HEK293 (cell line): ENCODE measurements at regions not wholly inside any gene's neighbourhood (a gene's known extent, or its start where the extent isn't known, plus 50 kb on each side); places are given as distances from the start of the nearest gene placed in this dataset.

Experiments used
- CTCF ChIA-PET: fragments of 350-600 bp; formaldehyde crosslinking; extraction: SDS; loops from one replicate; lab custom pipeline; 2021; ENCODE audit warnings: antibody characterized with exemption; lab: Yijun Ruan, JAX
- POLR2A ChIA-PET: fragments of 300-600 bp; formaldehyde crosslinking; extraction: SDS; loops from one replicate; lab custom pipeline; 2020; ENCODE audit warnings: antibody characterized with exemption, inconsistent platforms; lab: Yijun Ruan, JAX
- H3K27ac ChIP-seq: fragments of 200-500 bp; sonication (Bioruptor generic); 2 replicates; pipeline ENCODE4 v1.5.1; 2014; ENCODE audit warnings: low read depth, low read length, control low read depth, inconsistent platforms; ENCODE audit errors: extremely low read depth
- H3K36me3 ChIP-seq, 2 experiments: fragments of 200-500 bp in 1 of 2; sonication (Bioruptor generic) in 1 of 2; 1 replicate in 1 of 2; 2 replicates in 1 of 2; pipeline ENCODE4 v1.5.1; 2014 to 2017; ENCODE audit warnings: inconsistent platforms in 2 of 2, low read length in 2 of 2; ENCODE audit not compliant: control insufficient read depth in 2 of 2, insufficient read depth in 1 of 2
- H3K4me1 ChIP-seq: fragments of 200-500 bp; sonication (Bioruptor generic); 2 replicates; pipeline ENCODE4 v1.5.1; 2014; ENCODE audit warnings: mild to moderate bottlenecking, low read length, inconsistent platforms; ENCODE audit not compliant: control insufficient read depth, insufficient read depth
- H3K4me3 ChIP-seq: 2 replicates; pipeline ENCODE4 v1.5.1; 2011; ENCODE audit warnings: low read depth, mild to moderate bottlenecking, control low read depth, low read length, moderate library complexity
- H3K9me3 ChIP-seq: fragments of 200-500 bp; sonication (Bioruptor generic); 2 replicates; pipeline ENCODE4 v1.5.1; 2014; ENCODE audit warnings: low read depth, low read length, inconsistent platforms; ENCODE audit not compliant: control insufficient read depth, insufficient read depth
- FEZF1 ChIP-seq: fragments of 450-650 bp; formaldehyde crosslinking; IDR thresholded peaks from 2 replicates; pipeline ENCODE4 v1.5.1; 2016; ENCODE audit warnings: missing biosample characterization, missing genetic modification characterization
- HOXD13 ChIP-seq: sonication (generic); formaldehyde crosslinking; IDR thresholded peaks from 2 replicates; pipeline ENCODE4 v1.8.0; 2022; ENCODE audit warnings: missing genetic modification reagents, borderline replicate concordance
- KLF1 ChIP-seq: fragments of 450-650 bp; formaldehyde crosslinking; IDR thresholded peaks from 2 replicates; pipeline ENCODE4 v1.5.1; 2016; ENCODE audit warnings: missing biosample characterization, missing genetic modification characterization
- KLF8 ChIP-seq: fragments of 450-650 bp; formaldehyde crosslinking; IDR thresholded peaks from 2 replicates; pipeline ENCODE4 v1.5.1; 2016; ENCODE audit warnings: missing biosample characterization, missing genetic modification characterization
- SCRT2 ChIP-seq: fragments of 450-650 bp; formaldehyde crosslinking; IDR thresholded peaks from 2 replicates; pipeline ENCODE4 v1.5.1; 2016; ENCODE audit warnings: missing biosample characterization, missing genetic modification characterization
- SETDB1 ChIP-seq: IDR thresholded peaks from one replicate; pipeline ENCODE4 v1.6.1; 2017; ENCODE audit warnings: mild to moderate bottlenecking, low read length, moderate library complexity, mixed read lengths; ENCODE audit not compliant: insufficient read length
- ZBTB17 ChIP-seq: fragments of 450-650 bp; formaldehyde crosslinking; IDR thresholded peaks from 2 replicates; pipeline ENCODE4 v1.5.1; 2016; ENCODE audit warnings: missing biosample characterization, missing genetic modification characterization
- ZEB2 ChIP-seq: fragments of 450-650 bp; formaldehyde crosslinking; IDR thresholded peaks from 2 replicates; pipeline ENCODE4 v1.5.1; 2016; ENCODE audit warnings: missing biosample characterization, missing genetic modification characterization
- ZNF10 ChIP-seq: fragments of 450-650 bp; formaldehyde crosslinking; IDR thresholded peaks from 2 replicates; pipeline ENCODE4 v1.5.1; 2017; ENCODE audit warnings: missing biosample characterization, missing genetic modification characterization
- ZNF157 ChIP-seq: fragments of 450-650 bp; formaldehyde crosslinking; IDR thresholded peaks from 2 replicates; pipeline ENCODE4 v1.5.1; 2016; ENCODE audit warnings: missing biosample characterization, missing genetic modification characterization
- ZNF175 ChIP-seq: fragments of 450-650 bp; formaldehyde crosslinking; IDR thresholded peaks from 2 replicates; pipeline ENCODE4 v1.5.1; 2016; ENCODE audit warnings: missing biosample characterization, missing genetic modification characterization
- ZNF221 ChIP-seq: fragments of 450-650 bp; formaldehyde crosslinking; IDR thresholded peaks from 2 replicates; pipeline ENCODE4 v1.5.1; 2017; ENCODE audit warnings: missing biosample characterization, missing genetic modification characterization, borderline replicate concordance
- ZNF324 ChIP-seq: fragments of 450-650 bp; formaldehyde crosslinking; IDR thresholded peaks from 2 replicates; pipeline ENCODE4 v1.5.1; 2016; ENCODE audit warnings: missing biosample characterization, missing genetic modification characterization
- ZNF404 ChIP-seq: fragments of 450-650 bp; formaldehyde crosslinking; IDR thresholded peaks from 2 replicates; pipeline ENCODE4 v1.5.1; 2017; ENCODE audit warnings: missing biosample characterization, missing genetic modification characterization
- ZNF514 ChIP-seq: fragments of 450-650 bp; formaldehyde crosslinking; IDR thresholded peaks from 2 replicates; pipeline ENCODE4 v1.5.1; 2016; ENCODE audit warnings: missing biosample characterization, missing genetic modification characterization
- ZNF571 ChIP-seq: fragments of 450-650 bp; formaldehyde crosslinking; IDR thresholded peaks from 2 replicates; pipeline ENCODE4 v1.5.0; 2017; ENCODE audit warnings: missing biosample characterization, missing genetic modification characterization
- ZNF768 ChIP-seq: fragments of 450-650 bp; formaldehyde crosslinking; IDR thresholded peaks from 2 replicates; pipeline ENCODE4 v1.5.1; 2018; ENCODE audit warnings: missing biosample characterization, mild to moderate bottlenecking, missing genetic modification characterization
- ZNF777 ChIP-seq: fragments of 450-650 bp; formaldehyde crosslinking; IDR thresholded peaks from 2 replicates; pipeline ENCODE4 v1.5.1; 2017; ENCODE audit warnings: missing biosample characterization, missing genetic modification characterization, borderline replicate concordance
- ZNF792 ChIP-seq: fragments of 450-650 bp; formaldehyde crosslinking; IDR thresholded peaks from 2 replicates; pipeline ENCODE4 v1.5.1; 2016; ENCODE audit warnings: missing biosample characterization, missing genetic modification characterization
- ZNF843 ChIP-seq: fragments of 450-650 bp; formaldehyde crosslinking; IDR thresholded peaks from 2 replicates; pipeline ENCODE4 v1.5.1; 2016; ENCODE audit warnings: missing biosample characterization, missing genetic modification characterization
- TF ChIP-seq, protein P1 (sequence below): fragments of 450-650 bp; formaldehyde crosslinking; IDR thresholded peaks from 2 replicates; pipeline ENCODE4 v1.5.1; 2016; ENCODE audit warnings: missing biosample characterization, missing genetic modification characterization
- TF ChIP-seq, protein P2 (sequence below): fragments of 450-650 bp; formaldehyde crosslinking; IDR thresholded peaks from 2 replicates; pipeline ENCODE4 v1.5.1; 2016; ENCODE audit warnings: missing biosample characterization, missing genetic modification characterization
- TF ChIP-seq, protein P3 (sequence below): fragments of 450-650 bp; formaldehyde crosslinking; IDR thresholded peaks from 2 replicates; pipeline ENCODE4 v1.5.1; 2016; ENCODE audit warnings: missing biosample characterization, missing genetic modification characterization
- TF ChIP-seq, protein P4 (sequence below): fragments of 450-650 bp; formaldehyde crosslinking; IDR thresholded peaks from 2 replicates; pipeline ENCODE4 v1.5.1; 2016; ENCODE audit warnings: missing biosample characterization, missing genetic modification characterization
- TF ChIP-seq, protein P5 (sequence below): fragments of 450-650 bp; formaldehyde crosslinking; IDR thresholded peaks from 2 replicates; pipeline ENCODE4 v1.5.1; 2016; ENCODE audit warnings: missing biosample characterization, missing genetic modification characterization
- TF ChIP-seq, protein P6 (sequence below): fragments of 450-650 bp; formaldehyde crosslinking; IDR thresholded peaks from 2 replicates; pipeline ENCODE4 v1.5.1; 2016; ENCODE audit warnings: missing biosample characterization, missing genetic modification characterization, borderline replicate concordance

DNA sequence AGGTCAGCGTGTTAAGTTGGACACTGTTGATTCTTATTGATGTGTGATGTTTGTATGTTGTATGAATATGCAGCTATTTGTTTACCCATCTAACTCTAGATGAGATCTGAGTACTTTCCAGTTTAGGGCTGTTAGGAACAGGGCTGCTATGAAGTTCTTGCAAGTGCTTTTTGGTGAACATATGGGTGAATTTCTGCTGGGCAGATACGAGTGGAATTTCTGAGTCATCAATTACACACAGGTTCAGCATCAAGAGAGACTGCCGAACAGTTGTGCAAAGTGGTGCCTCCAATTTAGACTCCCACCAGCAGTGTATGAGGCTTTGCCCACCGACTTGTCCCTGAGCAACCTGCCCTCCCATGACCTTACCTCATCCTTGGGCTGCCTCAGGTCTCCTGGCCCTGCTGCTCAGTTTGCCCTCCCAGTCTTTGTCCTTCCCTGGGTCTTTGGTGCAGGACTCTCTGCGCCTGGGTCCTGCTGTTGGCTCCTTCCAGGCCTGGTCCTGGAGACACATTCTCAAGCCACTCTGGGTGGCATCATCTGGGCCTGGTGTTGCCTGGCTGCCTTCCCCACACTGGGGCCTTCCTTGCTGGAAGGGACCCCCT is 343.6 kb downstream of the PTPRU start:
- H3K4me3 ChIP-seq, result no peak overlapping the region
- H3K36me3 ChIP-seq, result no peaks in the 10 kb centered on the region
- no peaks in the 10 kb centered on the region for H3K4me1 ChIP-seq
- ChIA-PET CTCF (no interaction called here), POLR2A (no interaction called here)
- no peak overlapping the region for H3K27ac ChIP-seq
- H3K9me3 ChIP-seq, result no peaks in the 10 kb centered on the region
- TF ChIP-seq ZBTB17 (tag by site-specific recombination) (no peak), ZNF157 (no peak), KLF1 (tag by site-specific recombination) (no peak), ZNF10 (tag by site-specific recombination) (no peak), KLF8 (tag by site-specific recombination) (no peak), ZNF571 (tag by site-specific recombination) (no peak), ZNF792 (tag by site-specific recombination) (no peak), ZNF777 (no peak), HOXD13 (CRISPR knock-in tag) (no peak), ZNF324 (tag by site-specific recombination) (no peak), ZEB2 (tag by site-specific recombination) (no peak), ZNF404 (tag by site-specific recombination) (no peak), SCRT2 (no peak)
- TF ChIP-seq, protein P1, sequence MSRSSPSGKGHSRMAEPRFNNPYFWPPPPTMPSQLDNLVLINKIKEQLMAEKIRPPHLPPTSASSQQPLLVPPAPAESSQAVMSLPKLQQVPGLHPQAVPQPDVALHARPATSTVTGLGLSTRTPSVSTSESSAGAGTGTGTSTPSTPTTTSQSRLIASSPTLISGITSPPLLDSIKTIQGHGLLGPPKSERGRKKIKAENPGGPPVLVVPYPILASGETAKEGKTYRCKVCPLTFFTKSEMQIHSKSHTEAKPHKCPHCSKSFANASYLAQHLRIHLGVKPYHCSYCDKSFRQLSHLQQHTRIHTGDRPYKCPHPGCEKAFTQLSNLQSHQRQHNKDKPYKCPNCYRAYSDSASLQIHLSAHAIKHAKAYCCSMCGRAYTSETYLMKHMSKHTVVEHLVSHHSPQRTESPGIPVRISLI (tag by site-specific recombination), result no peak
- TF ChIP-seq, protein P2, sequence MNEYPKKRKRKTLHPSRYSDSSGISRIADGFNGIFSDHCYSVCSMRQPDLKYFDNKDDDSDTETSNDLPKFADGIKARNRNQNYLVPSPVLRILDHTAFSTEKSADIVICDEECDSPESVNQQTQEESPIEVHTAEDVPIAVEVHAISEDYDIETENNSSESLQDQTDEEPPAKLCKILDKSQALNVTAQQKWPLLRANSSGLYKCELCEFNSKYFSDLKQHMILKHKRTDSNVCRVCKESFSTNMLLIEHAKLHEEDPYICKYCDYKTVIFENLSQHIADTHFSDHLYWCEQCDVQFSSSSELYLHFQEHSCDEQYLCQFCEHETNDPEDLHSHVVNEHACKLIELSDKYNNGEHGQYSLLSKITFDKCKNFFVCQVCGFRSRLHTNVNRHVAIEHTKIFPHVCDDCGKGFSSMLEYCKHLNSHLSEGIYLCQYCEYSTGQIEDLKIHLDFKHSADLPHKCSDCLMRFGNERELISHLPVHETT, result no peak
- TF ChIP-seq, protein P3, sequence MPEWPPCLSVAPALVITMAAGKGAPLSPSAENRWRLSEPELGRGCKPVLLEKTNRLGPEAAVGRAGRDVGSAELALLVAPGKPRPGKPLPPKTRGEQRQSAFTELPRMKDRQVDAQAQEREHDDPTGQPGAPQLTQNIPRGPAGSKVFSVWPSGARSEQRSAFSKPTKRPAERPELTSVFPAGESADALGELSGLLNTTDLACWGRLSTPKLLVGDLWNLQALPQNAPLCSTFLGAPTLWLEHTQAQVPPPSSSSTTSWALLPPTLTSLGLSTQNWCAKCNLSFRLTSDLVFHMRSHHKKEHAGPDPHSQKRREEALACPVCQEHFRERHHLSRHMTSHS (tag by site-specific recombination), result no peak
- TF ChIP-seq, protein P4, sequence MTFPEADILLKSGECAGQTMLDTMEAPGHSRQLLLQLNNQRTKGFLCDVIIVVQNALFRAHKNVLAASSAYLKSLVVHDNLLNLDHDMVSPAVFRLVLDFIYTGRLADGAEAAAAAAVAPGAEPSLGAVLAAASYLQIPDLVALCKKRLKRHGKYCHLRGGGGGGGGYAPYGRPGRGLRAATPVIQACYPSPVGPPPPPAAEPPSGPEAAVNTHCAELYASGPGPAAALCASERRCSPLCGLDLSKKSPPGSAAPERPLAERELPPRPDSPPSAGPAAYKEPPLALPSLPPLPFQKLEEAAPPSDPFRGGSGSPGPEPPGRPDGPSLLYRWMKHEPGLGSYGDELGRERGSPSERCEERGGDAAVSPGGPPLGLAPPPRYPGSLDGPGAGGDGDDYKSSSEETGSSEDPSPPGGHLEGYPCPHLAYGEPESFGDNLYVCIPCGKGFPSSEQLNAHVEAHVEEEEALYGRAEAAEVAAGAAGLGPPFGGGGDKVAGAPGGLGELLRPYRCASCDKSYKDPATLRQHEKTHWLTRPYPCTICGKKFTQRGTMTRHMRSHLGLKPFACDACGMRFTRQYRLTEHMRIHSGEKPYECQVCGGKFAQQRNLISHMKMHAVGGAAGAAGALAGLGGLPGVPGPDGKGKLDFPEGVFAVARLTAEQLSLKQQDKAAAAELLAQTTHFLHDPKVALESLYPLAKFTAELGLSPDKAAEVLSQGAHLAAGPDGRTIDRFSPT (tag by site-specific recombination), result no peak
- TF ChIP-seq, protein P5, sequence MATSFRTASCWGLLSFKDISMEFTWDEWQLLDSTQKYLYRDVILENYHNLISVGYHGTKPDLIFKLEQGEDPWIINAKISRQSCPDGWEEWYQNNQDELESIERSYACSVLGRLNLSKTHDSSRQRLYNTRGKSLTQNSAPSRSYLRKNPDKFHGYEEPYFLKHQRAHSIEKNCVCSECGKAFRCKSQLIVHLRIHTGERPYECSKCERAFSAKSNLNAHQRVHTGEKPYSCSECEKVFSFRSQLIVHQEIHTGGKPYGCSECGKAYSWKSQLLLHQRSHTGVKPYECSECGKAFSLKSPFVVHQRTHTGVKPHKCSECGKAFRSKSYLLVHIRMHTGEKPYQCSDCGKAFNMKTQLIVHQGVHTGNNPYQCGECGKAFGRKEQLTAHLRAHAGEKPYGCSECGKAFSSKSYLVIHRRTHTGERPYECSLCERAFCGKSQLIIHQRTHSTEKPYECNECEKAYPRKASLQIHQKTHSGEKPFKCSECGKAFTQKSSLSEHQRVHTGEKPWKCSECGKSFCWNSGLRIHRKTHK, result no peak

DNA sequence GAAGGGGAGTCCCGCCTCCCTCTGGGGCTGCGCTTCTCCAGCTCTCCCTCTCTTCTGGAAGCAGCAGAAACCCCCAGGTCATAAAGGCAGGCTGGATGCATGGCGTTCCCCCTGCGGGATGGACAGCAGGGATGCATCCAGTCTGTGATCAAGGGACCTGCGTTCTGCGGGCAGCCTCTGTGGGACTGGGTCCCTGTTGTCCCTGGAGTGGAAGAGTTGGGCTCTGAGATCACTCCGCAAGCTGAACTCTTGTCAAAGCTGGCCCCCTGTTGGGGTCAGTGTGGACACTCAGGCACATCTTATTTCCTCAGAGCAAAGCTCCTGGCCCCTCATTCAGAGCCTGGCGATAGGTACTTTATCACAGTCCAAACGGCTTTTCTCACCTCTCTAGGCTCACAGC is 341.2 kb downstream of the PTPRU start:
- H3K27ac ChIP-seq, result no peak overlapping the region
- no peaks in the 10 kb centered on the region for H3K9me3 ChIP-seq
- CTCF ChIA-PET, result no interaction called here
- no peaks in the 10 kb centered on the region for H3K4me1 ChIP-seq
- H3K36me3 ChIP-seq, result no peaks in the 10 kb centered on the region
- no peak overlapping the region for H3K4me3 ChIP-seq
- POLR2A ChIA-PET, result no interaction called here
- TF ChIP-seq ZNF221 (tag by site-specific recombination) (no peak), ZNF514 (tag by site-specific recombination) (no peak), ZNF175 (tag by site-specific recombination) (no peak), SETDB1 (no peak), ZNF843 (tag by site-specific recombination) (no peak), ZNF768 (tag by site-specific recombination) (no peak), FEZF1 (no peak), ZNF324 (tag by site-specific recombination) (no peak)
- TF ChIP-seq, protein P6, sequence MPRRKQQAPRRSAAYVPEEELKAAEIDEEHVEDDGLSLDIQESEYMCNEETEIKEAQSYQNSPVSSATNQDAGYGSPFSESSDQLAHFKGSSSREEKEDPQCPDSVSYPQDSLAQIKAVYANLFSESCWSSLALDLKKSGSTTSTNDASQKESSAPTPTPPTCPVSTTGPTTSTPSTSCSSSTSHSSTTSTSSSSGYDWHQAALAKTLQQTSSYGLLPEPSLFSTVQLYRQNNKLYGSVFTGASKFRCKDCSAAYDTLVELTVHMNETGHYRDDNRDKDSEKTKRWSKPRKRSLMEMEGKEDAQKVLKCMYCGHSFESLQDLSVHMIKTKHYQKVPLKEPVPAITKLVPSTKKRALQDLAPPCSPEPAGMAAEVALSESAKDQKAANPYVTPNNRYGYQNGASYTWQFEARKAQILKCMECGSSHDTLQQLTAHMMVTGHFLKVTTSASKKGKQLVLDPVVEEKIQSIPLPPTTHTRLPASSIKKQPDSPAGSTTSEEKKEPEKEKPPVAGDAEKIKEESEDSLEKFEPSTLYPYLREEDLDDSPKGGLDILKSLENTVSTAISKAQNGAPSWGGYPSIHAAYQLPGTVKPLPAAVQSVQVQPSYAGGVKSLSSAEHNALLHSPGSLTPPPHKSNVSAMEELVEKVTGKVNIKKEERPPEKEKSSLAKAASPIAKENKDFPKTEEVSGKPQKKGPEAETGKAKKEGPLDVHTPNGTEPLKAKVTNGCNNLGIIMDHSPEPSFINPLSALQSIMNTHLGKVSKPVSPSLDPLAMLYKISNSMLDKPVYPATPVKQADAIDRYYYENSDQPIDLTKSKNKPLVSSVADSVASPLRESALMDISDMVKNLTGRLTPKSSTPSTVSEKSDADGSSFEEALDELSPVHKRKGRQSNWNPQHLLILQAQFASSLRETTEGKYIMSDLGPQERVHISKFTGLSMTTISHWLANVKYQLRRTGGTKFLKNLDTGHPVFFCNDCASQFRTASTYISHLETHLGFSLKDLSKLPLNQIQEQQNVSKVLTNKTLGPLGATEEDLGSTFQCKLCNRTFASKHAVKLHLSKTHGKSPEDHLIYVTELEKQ (tag by site-specific recombination), result no peak
